ENCODE measurements at regions not wholly inside any gene's neighbourhood (a gene's known extent, or its start where the extent isn't known, plus 50 kb on each side); places are given as distances from the start of the nearest gene placed in this dataset.

- TF ChIP-seq CTCF (IDR thresholded peaks at IDR 0.05), result no peak
- TF ChIP-seq POLR2A (IDR thresholded peaks at IDR 0.05), result no peak
Measured at GRCh38 chr11:98674390-98674789, 346.4 kb upstream of the CNTN5 start.

Data from breast epithelium (tissue), 3 donors.